KMS-11 (cell line): ENCODE measurements at regions not wholly inside any gene's neighbourhood (a gene's known extent, or its start where the extent isn't known, plus 50 kb on each side); places are given as distances from the start of the nearest gene placed in this dataset.

Source experiments
- H2AFZ ChIP-seq: fragments of 200-600 bp; sonication (generic); 2 replicates; pipeline ENCODE4 v1.6.1; 2016; ENCODE audit warnings: antibody characterized with exemption, mixed run types, low read depth
- H3K27ac ChIP-seq: fragments of 200-600 bp; sonication (generic); 2 replicates; pipeline ENCODE4 v1.6.1; 2016; ENCODE audit warnings: mild to moderate bottlenecking, mixed run types
- H3K27me3 ChIP-seq: fragments of 200-600 bp; sonication (generic); 2 replicates; pipeline ENCODE4 v1.6.1; 2017; ENCODE audit warnings: mild to moderate bottlenecking, low read depth, mixed run types, moderate library complexity; ENCODE audit not compliant: insufficient read depth
- H3K36me3 ChIP-seq: fragments of 200-600 bp; sonication (generic); 2 replicates; pipeline ENCODE4 v1.6.1; 2017; ENCODE audit warnings: mild to moderate bottlenecking, mixed run types; ENCODE audit not compliant: insufficient read depth
- H3K4me1 ChIP-seq: fragments of 200-600 bp; sonication (generic); 2 replicates; pipeline ENCODE4 v1.6.1; 2016; ENCODE audit warnings: mild to moderate bottlenecking, low read depth, mixed run types; ENCODE audit not compliant: poor library complexity, severe bottlenecking
- H3K4me2 ChIP-seq: fragments of 200-600 bp; sonication (generic); 2 replicates; pipeline ENCODE4 v1.7.0; 2016; ENCODE audit warnings: mild to moderate bottlenecking, mixed run types
- H3K4me3 ChIP-seq: fragments of 200-600 bp; sonication (generic); IDR thresholded peaks from 2 replicates; pipeline ENCODE4 v1.6.1; 2017; ENCODE audit warnings: low read depth, low read length, mixed read lengths; ENCODE audit not compliant: insufficient read depth
- H3K79me2 ChIP-seq: fragments of 200-600 bp; sonication (generic); 2 replicates; pipeline ENCODE4 v1.6.1; 2016; ENCODE audit warnings: low read depth, mixed run types; ENCODE audit not compliant: insufficient read depth
- H3K9ac ChIP-seq: fragments of 200-600 bp; sonication (generic); 2 replicates; pipeline ENCODE4 v1.6.1; 2016; ENCODE audit warnings: mild to moderate bottlenecking, mixed run types
- H4K20me1 ChIP-seq: fragments of 200-600 bp; sonication (generic); 2 replicates; pipeline ENCODE4 v1.6.1; 2016; ENCODE audit warnings: mild to moderate bottlenecking, mixed run types; ENCODE audit not compliant: insufficient read depth
- TF ChIP-seq, protein P1 (sequence below): fragments of 200-600 bp; sonication (generic); conservative IDR thresholded peaks from 2 replicates; pipeline ENCODE4 v1.6.1; 2017; ENCODE audit warnings: low read depth, mild to moderate bottlenecking, antibody characterized with exemption, low read length, moderate library complexity, mixed read lengths

GRCh38 chr9:81532251-81532650 lies 157.1 kb downstream of the TLE1 start:
- no peaks in the 10 kb centered on the region for H3K79me2 ChIP-seq
- no peaks in the 10 kb centered on the region for H3K36me3 ChIP-seq
- no peaks in the 10 kb centered on the region for H3K27me3 ChIP-seq
- no peak overlapping the region for H2AFZ ChIP-seq
- no peak overlapping the region for H3K27ac ChIP-seq
- H3K4me3 ChIP-seq = no peak overlapping the region
- TF ChIP-seq, protein P1, sequence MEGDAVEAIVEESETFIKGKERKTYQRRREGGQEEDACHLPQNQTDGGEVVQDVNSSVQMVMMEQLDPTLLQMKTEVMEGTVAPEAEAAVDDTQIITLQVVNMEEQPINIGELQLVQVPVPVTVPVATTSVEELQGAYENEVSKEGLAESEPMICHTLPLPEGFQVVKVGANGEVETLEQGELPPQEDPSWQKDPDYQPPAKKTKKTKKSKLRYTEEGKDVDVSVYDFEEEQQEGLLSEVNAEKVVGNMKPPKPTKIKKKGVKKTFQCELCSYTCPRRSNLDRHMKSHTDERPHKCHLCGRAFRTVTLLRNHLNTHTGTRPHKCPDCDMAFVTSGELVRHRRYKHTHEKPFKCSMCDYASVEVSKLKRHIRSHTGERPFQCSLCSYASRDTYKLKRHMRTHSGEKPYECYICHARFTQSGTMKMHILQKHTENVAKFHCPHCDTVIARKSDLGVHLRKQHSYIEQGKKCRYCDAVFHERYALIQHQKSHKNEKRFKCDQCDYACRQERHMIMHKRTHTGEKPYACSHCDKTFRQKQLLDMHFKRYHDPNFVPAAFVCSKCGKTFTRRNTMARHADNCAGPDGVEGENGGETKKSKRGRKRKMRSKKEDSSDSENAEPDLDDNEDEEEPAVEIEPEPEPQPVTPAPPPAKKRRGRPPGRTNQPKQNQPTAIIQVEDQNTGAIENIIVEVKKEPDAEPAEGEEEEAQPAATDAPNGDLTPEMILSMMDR = no peak
- H3K9ac ChIP-seq = no peak overlapping the region
- H3K4me2 ChIP-seq = no peak overlapping the region
- H3K4me1 ChIP-seq = no peaks in the 10 kb centered on the region
- H4K20me1 ChIP-seq = no peaks in the 10 kb centered on the region

GRCh38 chr9:81531511-81531910 lies 157.8 kb downstream of the TLE1 start:
- TF ChIP-seq, protein P1 = no peak
- Histone ChIP-seq H2AFZ (no peak overlapping the region), H3K36me3 (no peaks in the 10 kb centered on the region), H4K20me1 (no peaks in the 10 kb centered on the region), H3K27ac (no peak overlapping the region), H3K4me2 (no peak overlapping the region), H3K27me3 (no peaks in the 10 kb centered on the region), H3K79me2 (no peaks in the 10 kb centered on the region), H3K4me3 (no peak overlapping the region), H3K9ac (no peak overlapping the region), H3K4me1 (no peaks in the 10 kb centered on the region)

- TF ChIP-seq, protein P1 = no peak
- Histone ChIP-seq H3K79me2 (no peaks in the 10 kb centered on the region), H2AFZ (no peak overlapping the region), H3K36me3 (no peaks in the 10 kb centered on the region), H3K4me1 (no peaks in the 10 kb centered on the region), H3K9ac (no peak overlapping the region), H3K4me2 (no peak overlapping the region), H3K4me3 (no peak overlapping the region), H4K20me1 (no peaks in the 10 kb centered on the region), H3K27ac (no peak overlapping the region), H3K27me3 (no peaks in the 10 kb centered on the region)
Observed at GRCh38 chr9:81530846-81531245, 158.5 kb downstream of the TLE1 start.

DNA sequence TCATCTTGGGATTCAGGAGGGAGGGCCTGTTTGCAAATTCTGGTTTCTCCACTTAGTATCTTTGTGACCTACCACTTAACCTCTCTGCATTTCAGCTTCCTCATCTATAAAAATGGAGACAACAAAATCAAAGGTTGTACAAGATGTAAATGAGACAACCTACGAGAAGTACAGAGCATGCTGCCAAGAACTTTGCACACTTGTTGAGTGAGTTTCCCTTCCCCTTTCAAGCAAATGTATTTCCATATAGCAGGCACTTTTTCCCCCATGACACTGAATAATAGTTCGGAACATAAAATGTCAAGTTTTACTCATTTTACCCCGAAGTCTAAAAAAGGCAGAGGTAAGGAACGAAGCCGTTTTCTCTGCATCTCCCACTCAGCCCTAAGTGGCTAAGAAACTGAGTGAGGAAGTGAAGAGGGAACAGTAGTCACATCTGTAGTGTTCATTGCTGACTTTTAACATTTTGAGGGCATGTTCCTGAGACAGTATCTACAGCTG lies 159.0 kb downstream of the TLE1 start:
- TF ChIP-seq, protein P1 = no peak
- H3K4me2 ChIP-seq = no peak overlapping the region
- H3K27me3 ChIP-seq = no peaks in the 10 kb centered on the region
- H3K79me2 ChIP-seq = no peaks in the 10 kb centered on the region
- no peak overlapping the region for H3K9ac ChIP-seq
- no peak overlapping the region for H2AFZ ChIP-seq
- no peak overlapping the region for H3K4me3 ChIP-seq
- H3K36me3 ChIP-seq = no peaks in the 10 kb centered on the region
- H3K4me1 ChIP-seq = no peaks in the 10 kb centered on the region
- H3K27ac ChIP-seq = no peak overlapping the region
- no peaks in the 10 kb centered on the region for H4K20me1 ChIP-seq
